Gastroesophageal sphincter (tissue), 4 donors: ENCODE measurements at regions not wholly inside any gene's neighbourhood (a gene's known extent, or its start where the extent isn't known, plus 50 kb on each side); places are given as distances from the start of the nearest gene placed in this dataset.

Source experiments
- ATAC-seq: fragments of 150-250 bp; one replicate; pipeline ENCODE4 v1.9.1; 2016; ENCODE audit warnings: mild to moderate bottlenecking, moderate library complexity
- H3K27ac ChIP-seq, 4 donors: fragments of 200-600 bp; sonication (generic) in 3 of 4; 1 replicate in 3 of 4; 2 replicates in 1 of 4; pipeline ENCODE4 v1.5.1; 2016 to 2019
- H3K27me3 ChIP-seq: fragments of 200-600 bp; sonication (generic); one replicate; pipeline ENCODE4 v1.5.1; 2019
- H3K36me3 ChIP-seq, 2 donors: fragments of 200-600 bp; sonication (generic); one replicate each; pipeline ENCODE4 v1.5.1; 2019; ENCODE audit warnings: control low read depth in 1 of 2
- H3K4me1 ChIP-seq, 3 donors: fragments of 200-600 bp; sonication (generic); 1 replicate in 2 of 3; 2 replicates in 1 of 3; pipeline ENCODE4 v1.5.1; 2016 to 2019; ENCODE audit warnings: control low read depth in 2 of 3
- H3K4me3 ChIP-seq, 2 donors: fragments of 200-600 bp; sonication (generic); one replicate each; pipeline ENCODE4 v1.5.1; 2019; ENCODE audit warnings: mild to moderate bottlenecking in 1 of 2, moderate library complexity in 1 of 2
- H3K9me3 ChIP-seq, 3 donors: fragments of 200-600 bp; sonication (generic); one replicate each; pipeline ENCODE4 v1.5.1; 2017 to 2019; ENCODE audit warnings: control low read depth in 2 of 3
- CTCF ChIP-seq, 4 experiments: fragments of 200-600 bp in 2 of 4; fragments of 450-650 bp in 2 of 4; sonication (generic) in 1 of 4; IDR thresholded peaks; one replicate each; pipeline ENCODE4 v1.5.1; 2017 to 2019; ENCODE audit warnings: antibody characterized with exemption in 4 of 4, mild to moderate bottlenecking in 2 of 4, moderate library complexity in 2 of 4
- EP300 ChIP-seq: sonication (generic); formaldehyde crosslinking; IDR thresholded peaks from one replicate; pipeline ENCODE4 v1.6.1; 2017; ENCODE audit warnings: antibody characterized with exemption, mild to moderate bottlenecking
- POLR2A ChIP-seq, 2 donors: fragments of 450-650 bp; IDR thresholded peaks; one replicate each; pipeline ENCODE4 v1.6.1; 2017; ENCODE audit warnings: antibody characterized with exemption in 2 of 2, mild to moderate bottlenecking in 2 of 2, moderate library complexity in 1 of 2
- POLR2AphosphoS5 ChIP-seq: sonication (generic); formaldehyde crosslinking; IDR thresholded peaks from one replicate; pipeline ENCODE4 v1.6.1; 2017; ENCODE audit warnings: antibody characterized with exemption
- WGBS, 2 donors: methylation state at CpG; one replicate each; pipeline ENCODE4 v1.1.5; 2018; ENCODE audit warnings: low coverage in 1 of 2; 5-methylcytosine and 5-hydroxymethylcytosine counted together

- Histone ChIP-seq H3K27ac (no peak overlapping the region), H3K27me3 (no peaks in the 10 kb centered on the region), H3K36me3 (no peaks in the 10 kb centered on the region), H3K9me3 (no peaks in the 10 kb centered on the region), H3K4me3 (no peak overlapping the region), H3K4me1 (no peaks in the 10 kb centered on the region)
- TF ChIP-seq EP300 (no peak), POLR2AphosphoS5 (no peak), CTCF (IDR thresholded peaks at IDR 0.05) (no peak), POLR2A (IDR thresholded peaks at IDR 0.05) (no peak)
- 58 to 80% methylated on average over 4 of the region's 4 CpGs for WGBS, 2 donors
- ATAC-seq: no peak
Measured at GRCh38 chr12:77504466-77504865, 326.2 kb upstream of the NAV3 start.

GRCh38 chr12:77500089-77500488 is 330.6 kb upstream of the NAV3 start:
- Histone ChIP-seq H3K4me3 (no peak overlapping the region), H3K36me3 (no peaks in the 10 kb centered on the region), H3K9me3 (no peaks in the 10 kb centered on the region), H3K27me3 (no peaks in the 10 kb centered on the region), H3K4me1 (no peaks in the 10 kb centered on the region), H3K27ac (no peak overlapping the region)
- ATAC-seq: no peak
- TF ChIP-seq POLR2AphosphoS5: no peak
- TF ChIP-seq EP300: no peak
- TF ChIP-seq CTCF (IDR thresholded peaks at IDR 0.05): no peak
- TF ChIP-seq POLR2A (IDR thresholded peaks at IDR 0.05): no peak

- Histone ChIP-seq H3K4me3 (no peak overlapping the region), H3K36me3 (no peaks in the 10 kb centered on the region), H3K4me1 (no peaks in the 10 kb centered on the region), H3K9me3 (no peaks in the 10 kb centered on the region), H3K27ac (no peak overlapping the region), H3K27me3 (no peaks in the 10 kb centered on the region)
- TF ChIP-seq POLR2A (IDR thresholded peaks at IDR 0.05) (no peak), CTCF (IDR thresholded peaks at IDR 0.05) (no peak), EP300 (no peak), POLR2AphosphoS5 (no peak)
- WGBS, 2 donors: 68 to 76% methylated on average over 1 of the region's 1 CpG
- ATAC-seq: no peak
Measured at GRCh38 chr12:77497647-77498046, 333.0 kb upstream of the NAV3 start.

GRCh38 chr12:77496714-77497113 is 334.0 kb upstream of the NAV3 start:
- H3K9me3 ChIP-seq: no peaks in the 10 kb centered on the region
- WGBS, 2 donors: 97 to 98% methylated on average over 4 to 5 of the region's 5 CpGs

GRCh38 chr12:77494296-77494695 is 336.4 kb upstream of the NAV3 start:
- Histone ChIP-seq H3K27me3 (no peaks in the 10 kb centered on the region), H3K36me3 (no peaks in the 10 kb centered on the region), H3K4me3 (no peak overlapping the region), H3K9me3 (no peaks in the 10 kb centered on the region), H3K27ac (no peak overlapping the region), H3K4me1 (no peaks in the 10 kb centered on the region)
- TF ChIP-seq EP300 (no peak), CTCF (IDR thresholded peaks at IDR 0.05) (no peak), POLR2AphosphoS5 (no peak), POLR2A (IDR thresholded peaks at IDR 0.05) (no peak)
- WGBS, 2 donors: 85 to 89% methylated on average over 3 of the region's 3 CpGs
- ATAC-seq: no peak

More at GRCh38 chr12:77496714-77497113, 334.0 kb upstream of the NAV3 start:
- H3K27ac ChIP-seq: no peak overlapping the region
- H3K4me1 ChIP-seq: no peaks in the 10 kb centered on the region
- TF ChIP-seq POLR2AphosphoS5: no peak
- ATAC-seq: no peak
- no peak overlapping the region for H3K4me3 ChIP-seq
- no peaks in the 10 kb centered on the region for H3K27me3 ChIP-seq
- H3K36me3 ChIP-seq: no peaks in the 10 kb centered on the region
